H9 (cell line): ENCODE measurements at regions not wholly inside any gene's neighbourhood (a gene's known extent, or its start where the extent isn't known, plus 50 kb on each side); places are given as distances from the start of the nearest gene placed in this dataset.

ENCODE experiments used
- DNase-seq: peaks from one replicate; pipeline ENCODE4 v3.0.0-alpha.2; 2017
- H2AFZ ChIP-seq: one replicate; pipeline ENCODE4 v1.6.1; 2013; ENCODE audit warnings: mild to moderate bottlenecking, low read length, control low read depth, moderate library complexity
- H2AK5ac ChIP-seq: 2 replicates; pipeline ENCODE4 v1.6.1; 2013; ENCODE audit warnings: low read length, control low read depth, mixed read lengths; ENCODE audit not compliant: insufficient read length
- H2BK120ac ChIP-seq: one replicate; pipeline ENCODE4 v1.6.1; 2013; ENCODE audit warnings: low read depth, mild to moderate bottlenecking, low read length, control low read depth, inconsistent platforms; ENCODE audit not compliant: poor library complexity, severe bottlenecking
- H2BK12ac ChIP-seq: 2 replicates; pipeline ENCODE4 v1.6.1; 2013; ENCODE audit warnings: low read length, control low read depth, mixed read lengths, low read depth; ENCODE audit not compliant: insufficient read length
- H2BK15ac ChIP-seq: 2 replicates; pipeline ENCODE4 v1.6.1; 2013; ENCODE audit warnings: low read depth, low read length, control low read depth
- H2BK20ac ChIP-seq: one replicate; pipeline ENCODE4 v1.6.1; 2013; ENCODE audit warnings: low read depth, mild to moderate bottlenecking, low read length, control low read depth, inconsistent platforms; ENCODE audit not compliant: poor library complexity, severe bottlenecking
- H2BK5ac ChIP-seq: 2 replicates; pipeline ENCODE4 v1.6.1; 2013; ENCODE audit warnings: low read length, control low read depth, mixed read lengths; ENCODE audit not compliant: insufficient read length
- H3K14ac ChIP-seq: 2 replicates; pipeline ENCODE4 v1.6.1; 2013; ENCODE audit warnings: low read length, control low read depth; ENCODE audit not compliant: insufficient read depth
- H3K18ac ChIP-seq: 2 replicates; pipeline ENCODE4 v1.6.1; 2013; ENCODE audit warnings: low read depth, mild to moderate bottlenecking, mixed read lengths, low read length, control low read depth; ENCODE audit not compliant: insufficient read length
- H3K23ac ChIP-seq: 2 replicates; pipeline ENCODE4 v1.6.1; 2013; ENCODE audit warnings: low read length, control low read depth, mixed read lengths, low read depth; ENCODE audit not compliant: insufficient read length
- H3K23me2 ChIP-seq: 2 replicates; pipeline ENCODE4 v1.6.1; 2013; ENCODE audit warnings: low read depth, mild to moderate bottlenecking, mixed read lengths, low read length, control low read depth; ENCODE audit not compliant: insufficient read length, poor library complexity, severe bottlenecking
- H3K27ac ChIP-seq: 2 replicates; pipeline ENCODE4 v1.5.1; 2013; ENCODE audit warnings: low read length, control low read depth, mixed read lengths, low read depth; ENCODE audit not compliant: insufficient read length
- H3K27me3 ChIP-seq: 2 replicates; pipeline ENCODE4 v1.6.1; 2013; ENCODE audit warnings: low read length, control low read depth, inconsistent platforms; ENCODE audit not compliant: insufficient read depth
- H3K4ac ChIP-seq: 2 replicates; pipeline ENCODE4 v1.6.1; 2013; ENCODE audit warnings: low read depth, mild to moderate bottlenecking, control low read depth, inconsistent platforms, low read length, moderate library complexity
- H3K4me1 ChIP-seq: 2 replicates; pipeline ENCODE4 v1.6.1; 2013; ENCODE audit warnings: low read length, control low read depth, inconsistent platforms; ENCODE audit not compliant: insufficient read depth
- H3K4me2 ChIP-seq: 2 replicates; pipeline ENCODE4 v1.6.1; 2013; ENCODE audit warnings: low read length, control low read depth, mixed read lengths; ENCODE audit not compliant: insufficient read length, insufficient read depth
- H3K56ac ChIP-seq: 2 replicates; pipeline ENCODE4 v1.6.1; 2013; ENCODE audit warnings: low read depth, mild to moderate bottlenecking, mixed read lengths, low read length, control low read depth; ENCODE audit not compliant: insufficient read length
- H3K79me1 ChIP-seq: 2 replicates; pipeline ENCODE4 v1.6.1; 2013; ENCODE audit warnings: low read depth, mild to moderate bottlenecking, moderate library complexity, low read length, control low read depth, inconsistent platforms; ENCODE audit not compliant: insufficient read depth, poor library complexity, severe bottlenecking
- H3K79me2 ChIP-seq: 2 replicates; pipeline ENCODE4 v1.6.1; 2013; ENCODE audit warnings: low read length, control low read depth, inconsistent platforms; ENCODE audit not compliant: insufficient read depth
- H3K9ac ChIP-seq: 2 replicates; pipeline ENCODE4 v1.6.1; 2013; ENCODE audit warnings: low read length, control low read depth, mixed read lengths; ENCODE audit not compliant: insufficient read length; ENCODE audit errors: extremely low read depth
- H3K9me3 ChIP-seq: one replicate; pipeline ENCODE4 v1.6.1; 2013; ENCODE audit warnings: low read depth, low read length, inconsistent platforms; ENCODE audit not compliant: control insufficient read depth
- H3T11ph ChIP-seq: one replicate; pipeline ENCODE4 v1.6.1; 2013; ENCODE audit warnings: mild to moderate bottlenecking, low read length, control low read depth, inconsistent platforms
- H4K20me1 ChIP-seq: one replicate; pipeline ENCODE4 v1.6.1; 2013; ENCODE audit not compliant: control insufficient read depth, insufficient read length, insufficient read depth
- H4K5ac ChIP-seq: 2 replicates; pipeline ENCODE4 v1.6.1; 2013; ENCODE audit warnings: low read depth, mild to moderate bottlenecking, mixed read lengths, low read length, control low read depth; ENCODE audit not compliant: insufficient read length
- H4K8ac ChIP-seq: replicated peaks from 2 replicates; pipeline ENCODE4 v1.6.1; 2013; ENCODE audit warnings: low read length, control low read depth, mixed read lengths, low read depth; ENCODE audit not compliant: insufficient read length
- H4K91ac ChIP-seq: 2 replicates; pipeline ENCODE4 v1.6.1; 2013; ENCODE audit warnings: low read depth, mild to moderate bottlenecking, moderate library complexity, mixed read lengths, low read length, control low read depth; ENCODE audit not compliant: insufficient read length
- H3K27ac Mint-ChIP-seq, 3 experiments: 2 replicates in 2 of 3; 3 replicates in 1 of 3; pipeline ENCODE4 v1.8.0; 2020 to 2021; ENCODE audit warnings: mixed read lengths in 3 of 3, mild to moderate bottlenecking in 1 of 3, moderate library complexity in 1 of 3
- H3K27me3 Mint-ChIP-seq: 2 replicates; pipeline ENCODE4 v1.8.0; 2021; ENCODE audit warnings: low read depth, mild to moderate bottlenecking, moderate library complexity, mixed read lengths
- H3K36me3 Mint-ChIP-seq, 3 experiments: 2 replicates in 2 of 3; 3 replicates in 1 of 3; pipeline ENCODE4 v1.8.0; 2020 to 2021; ENCODE audit warnings: low read depth in 3 of 3, mixed read lengths in 3 of 3; ENCODE audit not compliant: insufficient read depth in 1 of 3
- H3K4me1 Mint-ChIP-seq, 2 experiments: 2 replicates each; pipeline ENCODE4 v1.8.0; 2020; ENCODE audit warnings: mixed read lengths in 2 of 2
- H3K4me3 Mint-ChIP-seq, 2 experiments: 2 replicates in 1 of 2; 3 replicates in 1 of 2; pipeline ENCODE4 v1.8.0; 2020 to 2021; ENCODE audit warnings: mild to moderate bottlenecking in 2 of 2, mixed read lengths in 2 of 2, moderate library complexity in 1 of 2
- H3K9me3 Mint-ChIP-seq, 2 experiments: 2 replicates in 1 of 2; 3 replicates in 1 of 2; pipeline ENCODE4 v1.8.0; 2020; ENCODE audit warnings: mild to moderate bottlenecking in 2 of 2, mixed read lengths in 2 of 2, moderate library complexity in 1 of 2
- CTCF ChIP-seq: fragments of 200-600 bp; sonication (generic); conservative IDR thresholded peaks from 3 replicates; pipeline ENCODE4 v1.8.0; 2021; ENCODE audit warnings: antibody characterized with exemption, mild to moderate bottlenecking
- WGBS: extraction: QIAGEN DNeasy Blood & Tissue Kit; methylation state at CpG from one replicate; pipeline ENCODE4 v1.1.7; 2013; ENCODE audit warnings: missing lambda C conversion rate, low lambda C conversion rate, mixed read lengths; ENCODE audit not compliant: insufficient read length; ENCODE audit errors: extremely low coverage; 5-methylcytosine and 5-hydroxymethylcytosine counted together

DNA sequence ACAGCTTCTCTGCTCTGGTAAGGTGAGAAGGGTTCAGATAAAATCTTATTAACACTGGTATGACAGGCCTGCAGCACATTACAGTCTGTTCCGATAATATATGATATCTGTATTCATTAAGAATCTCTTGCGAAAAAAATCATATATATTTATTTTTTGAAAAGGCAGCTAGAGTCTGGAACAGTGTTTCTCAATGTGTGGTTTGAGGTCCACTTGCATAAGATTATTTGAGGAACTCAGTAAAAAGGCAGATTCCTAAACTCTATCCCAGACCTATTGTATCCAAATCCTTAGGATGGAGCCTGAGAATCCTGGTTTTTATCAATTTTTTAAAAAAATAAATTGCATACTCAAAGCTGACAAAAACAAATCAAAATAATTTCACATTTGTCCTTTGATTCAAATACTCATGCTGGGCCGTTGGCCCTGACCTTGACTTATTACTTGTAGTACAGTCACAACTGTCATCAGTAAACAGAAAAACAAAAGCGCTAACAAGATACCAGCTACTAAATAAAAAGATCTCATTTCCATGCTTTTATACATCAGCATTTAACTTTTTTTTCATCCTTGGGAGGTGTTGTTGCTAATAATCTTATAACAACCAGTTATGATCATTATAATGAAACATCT, 60.6 kb downstream of the RGS2 start:
- H3K18ac ChIP-seq: no peak overlapping the region
- H2BK5ac ChIP-seq: no peak overlapping the region
- no peak overlapping the region for H2BK15ac ChIP-seq
- no peak overlapping the region for H4K8ac ChIP-seq
- no peaks in the 10 kb centered on the region; the same call in 1 of the 2 replicates for H3K4me1 ChIP-seq
- Mint-ChIP-seq H3K36me3 (no peaks in the 10 kb centered on the region), H3K4me1 (peaks cover 0 to 2% of the 10 kb centered on the region in 2 experiments; a peak in 1 of 4 replicates), H3K4me3 (no peak overlapping the region), H3K27ac (no peak overlapping the region), H3K27me3 (no peaks in the 10 kb centered on the region), H3K9me3 (no peaks in the 10 kb centered on the region)
- H3T11ph ChIP-seq: no peak overlapping the region
- no peak overlapping the region for H2AK5ac ChIP-seq
- no peaks in the 10 kb centered on the region for H3K9me3 ChIP-seq
- H3K4me2 ChIP-seq: no peak overlapping the region
- H4K5ac ChIP-seq: no peak overlapping the region
- no peak overlapping the region for H3K9ac ChIP-seq
- no peak overlapping the region for H3K27ac ChIP-seq
- H2BK120ac ChIP-seq: no peak overlapping the region
- H3K79me1 ChIP-seq: no peaks in the 10 kb centered on the region
- H3K79me2 ChIP-seq: no peaks in the 10 kb centered on the region
- H2AFZ ChIP-seq: no peak overlapping the region
- no peak for TF ChIP-seq CTCF
- no peak overlapping the region for H3K4ac ChIP-seq
- no peaks in the 10 kb centered on the region for H3K27me3 ChIP-seq
- no peak overlapping the region for H2BK20ac ChIP-seq
- H3K56ac ChIP-seq: no peak overlapping the region
- no peak overlapping the region for H2BK12ac ChIP-seq
- no peak overlapping the region for H4K91ac ChIP-seq
- no peak overlapping the region for H3K14ac ChIP-seq
- WGBS: no CpG with 5 or more reads among the region's 4 CpGs
- H4K20me1 ChIP-seq: no peaks in the 10 kb centered on the region
- no peak for DNase-seq
- no peak overlapping the region for H3K23ac ChIP-seq
- H3K23me2 ChIP-seq: no peaks in the 10 kb centered on the region
